ENCODE measurements at regions not wholly inside any gene's neighbourhood (a gene's known extent, or its start where the extent isn't known, plus 50 kb on each side); places are given as distances from the start of the nearest gene placed in this dataset.
"Not testable (repeated sequence)": the region's sequence is repeated elsewhere in the genome, so short reads cannot be mapped to it uniquely, and the experiment has no call there.

DNA sequence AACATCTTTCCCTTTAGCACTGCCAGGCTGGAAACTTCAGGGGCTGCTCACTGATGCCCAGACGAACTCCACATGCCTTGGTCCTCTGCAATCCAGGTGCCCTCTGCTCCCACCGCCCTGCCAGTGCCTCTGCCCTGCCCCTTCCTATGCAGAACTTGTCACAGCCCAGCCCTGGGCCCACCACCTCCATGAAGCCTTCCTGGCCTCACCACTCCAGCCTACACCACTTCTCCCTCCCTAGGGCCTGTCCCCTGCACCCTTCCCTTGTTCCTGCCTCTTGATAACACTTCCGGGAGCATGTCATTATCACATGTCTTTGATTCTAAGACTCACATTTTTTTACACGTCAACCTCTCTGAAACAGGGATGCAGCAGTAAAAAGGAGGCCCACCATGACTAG lies 627.2 kb downstream of the UQCRFS1 start:
- DNase-seq, result no peak

- DNase-seq, result no peak
Measured at GRCh38 chr19:28583713-28584112, 629.2 kb downstream of the UQCRFS1 start.

GRCh38 chr19:28583242-28583641 lies 629.7 kb downstream of the UQCRFS1 start:
- DNase-seq, result no peak

DNA sequence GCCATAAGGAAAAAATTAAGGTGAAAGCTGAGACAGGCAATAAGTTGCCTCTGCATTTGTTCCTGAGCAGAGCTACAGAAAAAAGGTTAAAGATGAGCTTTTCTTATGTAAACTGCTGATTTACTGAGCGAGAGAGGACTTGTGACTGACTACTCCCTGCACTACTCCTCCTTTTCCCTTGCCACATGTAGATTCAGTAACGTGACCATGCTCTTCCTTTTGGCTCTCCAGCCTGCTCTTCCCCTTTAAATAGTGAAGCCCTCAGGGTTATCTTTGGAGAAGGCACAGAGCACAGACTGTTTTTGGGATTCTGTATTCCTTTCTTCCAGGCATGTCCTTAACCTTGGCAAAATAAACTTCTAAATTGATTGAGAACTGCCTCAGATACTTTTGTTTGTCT lies 630.2 kb downstream of the UQCRFS1 start:
- no peak for DNase-seq

GRCh38 chr19:28582344-28582743 lies 630.6 kb downstream of the UQCRFS1 start:
- no peak for DNase-seq

DNA sequence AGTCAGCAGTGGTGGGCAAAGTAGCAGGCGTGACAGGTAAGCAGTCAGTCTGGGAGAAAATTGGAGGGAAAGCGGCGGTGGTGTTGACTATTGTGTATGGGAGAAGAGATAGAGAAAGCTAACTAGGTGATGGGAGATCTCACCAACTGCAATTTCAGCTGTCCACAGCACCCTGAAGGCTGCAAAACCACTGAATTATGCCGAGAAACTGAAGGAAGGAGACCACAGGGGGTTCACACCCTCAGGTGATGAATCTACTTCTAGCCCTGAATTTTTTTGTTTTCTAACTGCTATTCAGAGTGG lies 631.5 kb downstream of the UQCRFS1 start:
- no peak for DNase-seq

- DNase-seq, result no peak
Measured at GRCh38 chr19:28578786-28579505, 634.0 kb downstream of the UQCRFS1 start.

GRCh38 chr19:28578208-28578607 lies 634.7 kb downstream of the UQCRFS1 start:
- DNase-seq, result no peak

DNA sequence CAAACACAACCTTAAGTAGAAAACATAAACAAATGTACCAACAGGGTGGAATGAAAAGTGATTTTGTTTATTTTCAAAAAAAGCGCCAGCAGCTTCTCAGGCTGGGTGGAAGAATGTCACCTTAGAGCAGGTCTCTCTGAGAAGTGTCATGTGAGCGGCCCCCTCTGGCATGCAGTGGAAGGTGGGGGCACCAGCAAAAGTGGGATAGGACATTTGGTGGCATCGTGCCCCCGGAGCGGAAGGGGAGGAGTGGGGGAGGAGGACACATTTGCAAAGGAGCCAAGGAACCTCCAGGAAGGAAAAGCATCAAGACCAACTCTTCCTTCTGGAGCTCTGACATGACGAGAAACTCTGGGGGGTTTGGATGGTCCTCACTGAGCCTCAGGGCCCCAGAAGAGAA lies 635.3 kb downstream of the UQCRFS1 start:
- DNase-seq, result no peak

DNA sequence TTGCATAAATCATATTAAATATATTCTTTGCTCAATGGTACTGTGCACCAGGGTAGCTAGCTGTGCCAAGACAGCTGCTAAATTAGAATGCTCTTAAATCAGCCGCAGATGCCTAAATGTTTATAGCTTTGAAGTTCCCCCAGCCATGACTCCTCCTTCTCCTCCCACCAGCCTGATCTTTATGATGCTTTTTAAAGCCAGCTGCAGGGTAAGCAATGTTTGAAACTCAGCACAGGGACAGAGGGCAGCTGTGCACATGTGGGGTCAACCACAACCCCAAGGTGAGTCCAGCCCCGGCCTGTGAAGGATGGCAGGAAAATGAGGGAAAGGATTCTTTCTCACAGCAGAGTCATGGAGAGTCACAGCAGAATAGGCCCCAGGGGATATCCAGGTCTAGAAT lies 635.7 kb downstream of the UQCRFS1 start:
- no peak for DNase-seq

DNA sequence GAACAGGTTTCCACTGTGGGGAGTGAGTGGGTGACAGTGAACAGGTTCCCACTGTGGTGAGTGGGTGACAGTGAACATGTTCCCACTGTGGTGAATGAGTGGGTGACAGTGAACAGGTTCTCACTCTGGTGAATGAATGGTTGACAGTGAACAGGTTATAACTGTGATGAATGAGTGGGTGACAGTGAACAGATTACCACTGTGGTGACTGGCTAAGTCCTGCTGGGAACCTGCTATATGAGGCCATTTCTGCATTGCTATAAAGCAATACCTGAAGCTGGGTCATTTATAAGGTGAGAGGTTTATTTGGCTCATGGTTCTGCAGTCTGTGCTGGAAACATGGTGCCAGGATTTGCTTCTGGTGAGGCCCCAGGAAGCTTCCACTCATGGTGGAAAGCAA lies 637.1 kb downstream of the UQCRFS1 start:
- DNase-seq, result no peak

DNA sequence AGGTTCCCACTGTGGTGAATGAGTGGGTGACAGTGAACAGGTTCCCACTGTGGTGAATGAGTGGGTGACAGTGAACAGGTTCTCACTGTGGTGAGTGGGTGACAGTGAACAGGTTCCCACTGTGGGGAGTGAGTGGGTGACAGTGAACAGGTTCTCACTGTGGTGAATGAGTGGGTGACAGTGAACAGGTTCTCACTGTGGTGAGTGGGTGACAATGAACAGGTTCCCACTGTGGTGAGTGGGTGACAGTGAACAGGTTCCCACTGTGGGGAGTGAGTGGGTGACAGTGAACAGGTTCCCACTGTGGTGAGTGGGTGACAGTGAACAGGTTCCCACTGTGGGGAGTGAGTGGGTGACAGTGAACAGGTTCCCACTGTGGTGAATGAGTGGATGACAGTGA lies 637.6 kb downstream of the UQCRFS1 start:
- not testable (repeated sequence) for DNase-seq

DNA sequence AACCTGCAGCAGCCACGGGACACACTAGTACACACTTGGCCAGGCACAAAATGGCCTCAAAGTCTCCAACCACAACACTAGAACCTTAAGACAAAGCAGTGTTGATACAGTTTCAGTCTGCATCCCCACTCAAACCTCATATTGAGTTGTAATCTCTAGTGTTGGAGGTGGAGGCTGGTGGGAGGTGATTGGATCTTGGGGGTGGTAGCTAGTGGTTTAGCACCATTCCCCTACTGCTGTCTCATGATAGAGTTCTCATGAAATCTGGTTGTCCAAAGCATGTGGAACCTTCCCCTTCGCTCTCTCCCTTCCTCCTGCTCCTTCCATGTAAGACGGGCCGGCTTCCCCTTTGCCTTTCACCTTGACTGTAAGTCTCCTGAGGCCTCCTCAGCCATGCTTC lies 638.7 kb downstream of the UQCRFS1 start:
- DNase-seq, result no peak

DNA sequence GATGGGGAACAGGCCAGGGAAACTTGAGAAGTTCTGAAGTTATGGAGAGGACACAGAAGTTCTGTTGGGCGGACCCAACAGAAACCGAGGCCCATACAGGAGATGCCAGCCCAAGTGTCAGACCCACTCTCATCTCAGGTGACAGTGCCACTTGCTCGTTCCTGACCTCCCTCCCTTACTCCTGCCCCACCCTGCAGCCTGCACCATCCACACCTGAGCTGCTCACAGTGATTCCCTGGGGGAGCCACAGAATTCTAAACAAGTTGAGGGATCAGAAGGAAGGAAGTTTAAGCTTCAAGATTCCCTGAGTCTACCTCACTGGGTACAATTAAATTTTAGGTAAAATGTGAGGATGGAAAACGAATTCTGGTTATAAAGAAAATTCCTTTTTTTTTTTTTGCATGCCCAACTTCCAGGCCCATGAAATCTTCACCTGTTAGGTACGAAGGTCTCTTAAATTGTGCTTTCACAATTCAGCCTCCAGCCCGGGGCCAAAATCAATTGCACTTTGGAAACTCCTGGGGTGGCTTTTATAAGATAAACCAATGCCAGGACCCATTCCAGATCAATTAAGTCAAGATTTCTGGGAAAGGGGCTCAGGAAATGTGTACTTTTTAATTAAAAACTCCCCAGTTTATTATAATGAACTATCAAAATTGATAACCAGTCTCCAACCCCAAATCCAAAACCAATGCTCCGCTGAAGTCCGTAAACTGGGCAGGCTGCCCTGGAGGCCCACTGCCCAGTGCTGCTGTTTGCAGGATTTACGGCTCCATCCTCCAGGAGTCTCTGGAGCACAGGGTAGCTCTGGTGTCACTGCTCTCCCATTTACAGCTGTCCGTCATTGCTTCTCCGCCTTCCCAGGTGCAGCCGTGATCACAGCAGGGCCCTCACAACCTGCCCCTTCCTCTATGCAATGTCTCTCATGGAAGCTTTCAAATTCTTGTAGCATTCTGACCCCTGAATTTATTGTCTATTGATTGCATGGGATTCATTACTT lies 643.5 kb downstream of the UQCRFS1 start:
- no peak for DNase-seq

- no peak for DNase-seq
Measured at GRCh38 chr19:28567834-28568233, 645.1 kb downstream of the UQCRFS1 start.

GRCh38 chr19:28563964-28564921 lies 648.7 kb downstream of the UQCRFS1 start:
- no peak for DNase-seq

DNA sequence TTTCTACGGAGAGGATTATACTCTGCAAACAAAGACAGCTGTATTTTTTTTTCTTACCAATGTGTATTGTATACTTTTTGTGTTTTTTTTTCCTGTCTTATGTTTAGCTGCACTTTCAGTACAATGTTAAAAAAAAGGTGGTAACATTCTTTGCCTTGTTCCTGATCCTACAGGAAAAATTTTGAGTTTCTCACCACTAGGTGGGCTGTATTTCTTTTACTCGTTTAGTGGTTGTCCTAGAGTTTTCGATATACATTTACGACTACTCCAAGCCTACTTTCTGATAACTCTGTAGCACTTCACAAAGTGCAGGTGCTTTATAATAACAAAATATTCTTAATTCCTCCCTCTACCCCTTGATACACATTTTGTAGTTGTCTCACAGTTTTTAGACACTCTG lies 652.2 kb downstream of the UQCRFS1 start:
- DNase-seq, result no peak

- no peak for DNase-seq
Measured at GRCh38 chr19:28558783-28559182, 654.2 kb downstream of the UQCRFS1 start.

GRCh38 chr19:28556371-28556770 lies 656.6 kb downstream of the UQCRFS1 start:
- DNase-seq, result no peak

DNA sequence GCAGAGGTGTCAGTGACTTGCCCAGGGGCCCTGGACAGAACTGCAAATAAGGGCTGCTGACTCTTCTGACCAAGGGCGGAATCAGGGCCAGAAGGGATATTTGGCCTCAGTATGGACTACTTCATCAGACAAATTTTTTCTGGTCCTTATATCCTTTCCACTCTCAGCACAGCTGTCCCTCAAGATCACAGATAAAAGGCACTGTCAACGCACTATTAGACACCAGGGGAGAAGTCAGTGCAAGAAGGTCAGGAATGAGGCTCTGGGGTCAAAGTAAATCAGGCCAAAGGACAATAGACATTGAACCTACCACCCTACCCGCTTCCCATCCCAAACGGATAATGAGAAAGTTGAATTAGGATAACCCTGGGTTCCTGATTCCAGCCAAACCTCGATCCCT lies 657.6 kb downstream of the UQCRFS1 start:
- DNase-seq, result no peak

- DNase-seq, result no peak
Measured at GRCh38 chr19:28554321-28555091, 658.4 kb downstream of the UQCRFS1 start.

DNA sequence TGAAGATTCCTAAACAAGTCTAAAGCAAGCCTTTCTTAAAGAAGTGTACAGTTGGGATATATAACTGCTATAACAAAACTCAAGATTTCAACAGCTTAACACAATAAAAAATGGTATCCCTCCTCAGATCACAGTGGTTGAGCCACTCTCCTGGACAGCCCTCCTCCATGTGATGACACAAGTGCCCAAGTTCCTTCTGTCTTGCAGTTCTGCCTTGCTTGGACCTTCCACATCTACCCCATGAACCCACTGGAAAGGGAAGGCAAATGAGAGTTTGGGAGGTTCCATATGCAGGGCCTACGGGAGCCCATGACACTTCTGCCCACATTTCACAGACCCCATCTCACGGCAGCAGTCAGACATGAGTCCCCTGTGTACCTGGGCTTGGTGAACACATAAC lies 659.2 kb downstream of the UQCRFS1 start:
- DNase-seq, result no peak

Data from DMS79 treated with DMSO at 0.1 percent for 48 hours (cell line).